DMS 273 treated with DMSO at 0.1 percent for 48 hours (cell line): ENCODE measurements at regions not wholly inside any gene's neighbourhood (a gene's known extent, or its start where the extent isn't known, plus 50 kb on each side); places are given as distances from the start of the nearest gene placed in this dataset.
A peak's percentile ranks its signal among the peaks of the same experiment; 100 is the strongest.

Experiments used
- DNase-seq: peaks from one replicate; lab custom pipeline; 2025; lab: John Stamatoyannopoulos, UW

DNA sequence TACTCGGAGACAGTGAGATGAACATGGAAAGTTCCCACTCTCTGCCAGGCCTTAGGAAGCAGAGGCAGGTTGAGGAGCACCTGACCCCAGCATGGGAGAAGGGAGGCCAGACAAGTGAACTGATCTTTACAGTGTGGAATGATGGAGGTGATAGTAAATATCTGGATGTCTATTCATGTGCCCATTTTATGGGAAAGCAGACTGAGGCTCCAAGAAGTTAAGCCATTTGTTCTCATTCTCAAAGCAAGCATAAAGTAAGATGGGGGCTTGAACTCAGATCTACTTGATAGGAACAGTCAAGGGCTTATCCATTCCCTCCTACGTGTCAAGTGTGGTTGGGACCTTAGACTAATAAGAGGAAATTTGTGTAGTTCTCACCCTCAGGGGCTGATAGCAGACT, 461.5 kb downstream of the MN1 start:
- no peak for DNase-seq

DNA sequence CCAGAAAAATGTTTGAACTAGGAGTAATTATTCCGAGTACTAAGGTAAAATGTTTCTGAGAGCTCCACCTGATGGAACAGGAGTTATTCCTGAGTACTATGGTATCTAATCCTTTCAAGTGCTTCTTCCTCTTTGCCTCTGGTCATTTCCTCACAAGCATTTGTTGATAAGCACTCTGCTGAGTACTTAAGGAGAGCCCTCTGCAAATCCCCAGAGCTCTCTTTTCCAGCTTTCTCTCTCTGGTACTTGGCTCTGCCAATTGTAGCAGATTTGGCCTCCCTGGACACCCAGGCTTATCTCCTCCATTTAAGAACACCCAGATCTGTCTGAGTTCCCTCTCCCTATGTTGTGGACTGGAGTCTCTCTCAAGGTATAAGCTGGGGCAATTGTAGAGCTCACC, 457.0 kb downstream of the MN1 start:
- DNase-seq, result no peak

DNA sequence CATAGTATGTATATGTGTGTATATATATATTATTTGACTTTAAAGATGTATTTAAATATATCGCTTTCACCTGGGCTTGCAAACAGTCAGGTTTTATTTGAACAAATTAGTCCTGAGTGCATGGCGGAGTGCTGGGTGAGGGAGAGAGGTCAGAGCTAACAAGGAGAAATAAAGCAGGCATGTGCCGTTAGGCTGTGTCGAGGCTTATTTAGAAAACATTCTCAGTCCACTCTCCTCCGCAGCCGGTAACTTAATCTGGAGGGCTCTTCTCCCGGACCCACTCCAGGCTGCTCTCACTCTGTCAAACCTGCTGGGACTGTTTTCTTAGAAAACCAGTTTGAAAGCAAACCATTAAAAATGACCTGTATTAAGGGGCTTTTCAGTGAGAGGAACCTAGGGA, 455.9 kb downstream of the MN1 start:
- DNase-seq, result no peak

DNA sequence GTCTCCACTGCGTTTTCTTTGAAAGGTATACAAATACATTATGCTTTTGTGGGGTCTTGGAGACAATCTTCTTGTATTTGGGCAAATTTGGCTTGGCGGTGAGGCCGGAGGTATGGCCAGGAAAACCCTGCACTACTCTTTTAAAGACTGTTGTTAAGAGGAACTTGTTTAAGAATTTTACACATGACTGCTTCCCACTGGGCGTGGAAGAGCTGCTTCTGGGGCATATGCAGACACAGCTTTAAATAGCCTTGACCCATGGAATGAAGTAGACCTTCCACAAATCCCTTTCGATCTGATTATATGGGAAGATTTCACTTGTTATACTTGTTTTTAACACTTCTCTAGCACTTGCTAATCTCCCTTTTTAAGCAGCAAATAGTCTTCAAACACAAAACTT, 453.6 kb downstream of the MN1 start:
- DNase-seq, result no peak

DNA sequence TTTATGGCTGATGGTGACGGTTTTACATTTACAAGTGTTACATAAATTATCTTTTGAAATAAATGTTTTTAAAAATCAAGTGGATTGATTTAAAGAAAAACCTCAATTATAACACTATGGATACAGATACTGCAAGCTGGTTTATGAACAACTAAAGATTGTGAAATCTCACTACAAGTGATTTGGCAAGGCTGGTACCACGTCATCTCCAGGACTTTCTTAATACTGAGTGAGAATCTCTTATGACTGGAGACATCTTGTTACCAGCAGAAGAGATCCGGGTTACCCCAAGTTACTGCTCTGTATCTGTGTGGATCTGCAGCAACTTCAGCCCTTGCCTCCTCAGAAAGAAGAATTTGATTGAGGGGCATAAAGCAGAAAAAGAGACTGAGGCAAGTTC, 452.9 kb downstream of the MN1 start:
- no peak for DNase-seq

DNA sequence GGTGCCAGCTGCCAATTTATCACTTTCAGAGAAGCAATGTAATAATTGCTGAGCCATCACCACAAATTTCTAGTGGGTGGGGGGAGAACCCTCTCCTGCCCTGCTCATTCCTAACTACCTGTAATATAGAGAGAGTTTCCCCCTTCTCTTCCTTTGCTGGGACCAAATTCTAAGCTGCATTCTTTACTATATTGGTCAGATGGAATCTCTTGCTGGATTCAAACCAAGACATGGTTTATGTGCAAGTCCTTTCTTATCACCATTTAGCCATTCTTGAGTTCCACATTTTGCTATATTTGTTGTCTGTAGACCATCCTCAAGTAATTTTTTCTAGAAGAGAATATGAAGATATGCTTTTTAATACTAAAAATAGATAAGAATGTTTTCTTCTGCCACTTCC, 452.1 kb downstream of the MN1 start:
- DNase-seq, result no peak

DNA sequence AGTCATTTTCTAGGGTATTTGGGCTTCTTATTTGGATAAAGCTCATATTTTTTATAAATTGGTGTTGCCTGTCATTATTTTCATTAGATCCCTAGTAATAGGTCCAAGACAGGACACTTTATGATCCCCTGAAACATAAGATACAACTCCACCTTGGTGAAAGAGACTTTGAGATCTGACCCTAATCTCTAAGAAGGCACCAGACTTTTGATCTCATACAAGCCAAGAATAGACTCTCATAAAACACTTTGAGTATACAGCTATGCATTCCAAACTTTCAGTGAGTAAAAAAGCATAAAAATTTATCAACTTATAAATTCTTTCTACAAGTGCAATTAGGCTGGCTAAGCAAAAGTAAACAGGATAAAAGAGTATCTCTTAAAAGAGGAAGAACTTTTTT, 451.2 kb downstream of the MN1 start:
- no peak for DNase-seq

DNA sequence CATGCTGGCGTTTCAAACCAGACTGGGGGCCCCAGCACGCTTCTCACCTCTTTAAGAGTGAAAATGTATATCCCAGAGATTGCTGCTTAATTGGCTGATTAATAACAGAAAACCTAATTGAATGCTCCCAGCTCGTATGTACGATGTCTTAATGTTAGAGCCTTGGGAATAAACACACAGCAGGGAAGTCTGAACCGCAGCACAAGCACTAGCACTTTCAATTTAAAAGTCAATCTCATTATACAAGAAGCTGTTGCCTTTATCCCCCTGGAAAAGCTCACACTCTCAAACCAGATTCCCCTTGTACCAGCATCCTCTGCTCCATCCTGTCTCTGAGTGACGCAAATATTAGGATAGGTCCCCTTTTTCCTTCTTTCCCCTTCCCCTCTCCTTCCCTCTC, 449.1 kb downstream of the MN1 start:
- no peak for DNase-seq

DNA sequence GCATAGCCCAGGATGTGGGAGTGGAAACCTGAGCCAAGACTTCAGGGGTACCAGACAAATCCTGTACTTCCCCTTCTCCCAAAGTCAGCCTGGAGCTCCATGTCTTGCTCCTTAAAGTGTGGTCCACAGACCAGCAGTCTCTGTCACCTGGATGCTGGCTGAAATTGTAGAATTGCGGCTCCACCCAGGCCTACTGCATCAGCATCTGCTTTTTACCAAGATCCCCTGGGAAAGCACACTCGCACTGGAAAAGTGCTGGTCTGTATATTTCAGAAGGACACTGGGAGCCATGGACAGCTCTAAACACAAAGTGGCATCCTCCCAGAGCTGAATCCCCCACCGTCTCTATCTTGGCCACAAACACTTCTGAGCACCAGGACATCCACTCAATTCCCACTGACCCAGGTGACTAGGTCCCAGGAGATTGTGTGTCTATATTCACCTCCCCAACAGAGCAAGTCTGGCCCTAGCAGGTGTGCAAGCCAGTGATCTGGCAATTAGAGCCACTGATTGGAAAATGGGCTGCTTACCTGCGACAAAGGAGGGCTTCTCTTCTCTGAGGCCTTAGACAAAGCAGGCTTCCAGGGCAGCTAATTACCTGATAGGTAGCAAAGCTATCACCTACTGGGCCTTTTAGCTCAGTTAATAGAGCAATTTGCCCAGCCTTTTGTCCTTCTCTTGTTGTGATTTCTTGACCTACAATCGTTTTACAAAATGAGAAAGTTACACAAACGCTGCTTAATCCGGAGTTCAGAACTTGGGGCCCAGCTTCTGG, 443.3 kb downstream of the MN1 start:
- DNase-seq, result no peak

DNA sequence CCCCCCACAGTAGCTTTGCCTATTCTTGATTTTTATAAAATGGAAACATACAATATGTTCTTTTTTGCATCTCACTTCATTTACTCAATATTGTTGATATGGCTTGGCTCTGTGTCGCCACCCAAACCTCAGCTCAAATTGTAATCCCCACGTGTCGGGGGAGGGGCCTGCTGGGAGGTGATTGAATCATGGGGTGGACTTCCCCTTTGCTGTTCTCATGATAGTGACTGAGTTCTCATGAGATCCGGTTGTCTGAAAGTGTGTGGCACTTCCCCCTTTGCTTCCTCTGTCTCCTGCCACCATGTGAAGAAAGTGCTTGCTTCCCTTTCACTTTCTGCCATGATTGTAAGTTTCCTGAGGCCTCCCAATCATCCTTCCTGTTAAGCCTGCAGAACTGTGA, 431.3 kb downstream of the MN1 start:
- DNase-seq, result no peak

DNA sequence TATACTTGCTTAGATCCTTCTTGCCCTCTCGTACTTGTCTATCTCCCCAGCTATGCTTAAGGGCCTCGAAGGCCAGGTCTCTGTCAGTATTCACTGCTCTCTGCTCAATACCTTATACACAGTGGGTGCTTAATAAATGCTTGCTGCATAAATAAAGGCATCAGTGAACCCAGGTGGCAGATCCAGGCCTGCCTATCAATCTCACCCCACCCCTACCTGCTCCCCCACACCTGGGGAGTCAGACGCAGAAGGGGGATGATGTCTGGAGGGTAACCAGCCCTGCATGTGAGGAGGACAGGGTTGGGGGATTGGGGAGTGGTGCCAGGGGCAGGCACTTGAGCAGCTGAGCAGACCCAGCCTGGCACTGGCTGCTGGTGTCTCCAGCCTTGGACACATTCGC, 430.6 kb downstream of the MN1 start:
- DNase-seq, result no peak

DNA sequence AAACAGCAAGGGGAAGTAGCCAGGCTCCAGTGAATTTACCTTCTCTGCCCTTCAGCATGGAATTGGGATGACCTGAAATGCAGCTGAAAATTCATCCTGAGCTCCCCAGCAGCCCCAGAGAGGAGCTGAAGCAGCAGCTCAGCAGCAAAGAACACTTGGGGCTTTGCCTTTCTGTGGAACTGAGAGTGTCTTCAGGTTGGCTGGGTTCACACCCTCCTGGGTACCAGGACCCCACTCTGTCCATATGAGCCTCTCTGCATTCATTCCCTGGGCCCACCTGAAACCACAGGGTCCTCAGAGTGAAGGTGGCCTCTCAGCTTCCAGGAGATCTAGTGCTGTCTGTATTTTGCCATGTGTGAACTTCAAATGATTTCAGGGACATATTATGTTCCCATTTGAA, 429.2 kb downstream of the MN1 start:
- DNase-seq, result no peak

DNA sequence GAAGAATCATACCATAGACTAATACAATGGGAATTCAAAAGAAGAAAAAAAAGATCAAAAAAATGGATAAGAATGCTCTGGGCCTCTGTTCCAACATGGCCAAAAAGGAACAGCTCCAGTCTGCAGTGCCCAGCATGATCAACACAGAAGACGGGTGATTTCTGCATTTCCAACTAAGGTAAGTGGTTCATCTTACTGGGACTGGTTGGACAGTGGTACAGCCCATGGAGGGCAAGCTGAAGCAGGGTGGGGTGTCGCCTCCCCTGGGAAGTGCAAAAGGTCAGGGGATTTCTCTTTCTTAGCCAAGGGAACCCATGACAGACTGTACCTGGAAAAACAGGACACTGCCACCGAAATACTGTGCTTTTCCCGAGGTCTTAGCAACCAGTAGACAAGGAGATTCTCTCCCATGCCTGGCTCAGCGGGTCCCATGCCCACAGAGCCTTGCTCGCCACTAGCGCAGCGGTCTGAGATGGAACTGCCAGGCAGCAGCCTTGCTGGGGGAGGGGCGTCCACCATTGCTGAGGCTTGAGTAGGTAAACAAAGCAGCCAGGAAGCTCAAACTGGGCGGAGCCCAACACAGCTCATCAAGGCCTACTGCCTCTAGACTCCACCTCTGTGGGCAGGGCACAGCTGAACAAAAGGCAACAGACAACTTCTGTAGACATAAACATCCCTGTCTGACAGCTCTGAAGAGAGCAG, 428.4 kb downstream of the MN1 start:
- no peak for DNase-seq

DNA sequence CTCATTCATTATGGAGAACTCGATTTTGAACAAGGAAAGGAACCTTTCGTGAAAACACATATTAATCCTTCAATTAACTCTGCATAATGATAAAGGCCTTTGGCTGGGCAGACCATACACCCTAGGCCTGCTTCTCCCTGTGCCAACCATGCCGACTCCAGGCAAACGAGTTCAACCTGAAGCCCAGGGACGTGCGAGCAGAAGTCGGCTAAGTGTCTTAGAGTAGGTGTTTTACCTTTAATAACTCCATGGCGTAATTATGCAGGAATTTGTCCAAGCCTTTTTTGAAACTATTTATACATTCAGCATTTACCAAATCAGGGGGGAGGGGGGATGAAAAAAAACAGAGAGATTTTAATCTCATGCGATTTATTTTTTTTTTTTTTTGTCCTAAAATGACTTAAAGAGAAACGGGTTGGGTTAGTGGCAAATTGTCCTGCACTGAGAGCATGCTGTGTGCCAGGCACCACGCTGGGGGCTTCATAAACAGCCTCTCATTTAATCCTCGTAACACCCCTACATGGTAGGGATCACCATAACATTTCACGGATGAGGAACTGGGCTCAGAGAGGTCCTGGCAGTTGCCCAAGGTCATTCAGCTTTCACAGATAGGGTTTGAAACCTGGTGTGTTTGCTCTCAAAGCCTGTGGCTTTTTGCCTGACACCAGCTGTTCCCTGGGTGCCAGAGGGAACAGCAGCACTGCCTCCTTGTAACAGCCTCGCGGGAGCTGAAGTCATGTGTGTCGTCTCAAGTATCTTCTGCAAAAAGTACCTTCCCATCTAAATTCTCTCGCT, 423.9 kb downstream of the MN1 start:
- peak; percentile 19 for DNase-seq

DNA sequence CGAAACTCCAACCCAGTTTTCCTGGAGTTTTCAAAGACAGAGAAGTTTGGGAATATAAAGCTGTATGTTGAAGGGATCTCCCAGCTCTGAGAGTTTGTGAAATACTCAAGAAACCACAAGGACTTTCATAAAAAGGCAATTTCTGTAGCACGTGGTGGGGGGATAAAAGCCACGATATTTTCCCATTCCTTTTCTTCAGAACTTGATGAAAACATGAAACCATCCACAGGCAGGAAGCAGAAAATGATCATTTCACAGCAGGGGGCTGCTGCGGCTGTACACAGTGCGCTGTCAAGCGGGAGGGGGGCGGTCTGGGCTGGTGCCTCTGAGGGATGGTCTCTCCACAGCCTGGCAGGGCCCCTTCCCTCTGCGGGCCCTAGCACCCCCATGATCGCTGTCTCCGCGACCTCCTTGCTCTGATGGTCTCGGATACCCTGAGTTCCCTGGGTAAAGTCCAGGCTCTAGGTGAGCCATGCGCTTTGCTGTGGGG, 423.2 kb downstream of the MN1 start:
- no peak for DNase-seq

DNA sequence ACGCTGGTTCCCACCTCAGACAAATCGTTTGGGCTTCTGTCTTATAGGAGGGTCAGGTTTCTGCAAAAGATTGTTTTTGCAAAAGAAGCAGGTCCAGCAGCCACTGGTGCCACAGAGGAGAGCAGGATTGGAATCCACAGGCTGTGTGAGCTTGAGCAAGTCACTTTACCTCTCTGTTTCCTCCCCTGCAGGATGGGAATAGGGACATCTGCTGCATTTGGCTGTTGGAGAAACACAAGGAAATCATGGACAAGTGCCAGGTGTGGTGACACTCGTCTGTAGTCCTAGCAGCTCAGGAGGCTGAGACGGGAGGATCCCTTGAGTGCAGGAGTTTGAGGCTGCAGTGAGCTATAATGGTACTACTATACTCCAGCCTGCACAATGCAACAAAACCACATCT, 422.6 kb downstream of the MN1 start:
- DNase-seq, result no peak

DNA sequence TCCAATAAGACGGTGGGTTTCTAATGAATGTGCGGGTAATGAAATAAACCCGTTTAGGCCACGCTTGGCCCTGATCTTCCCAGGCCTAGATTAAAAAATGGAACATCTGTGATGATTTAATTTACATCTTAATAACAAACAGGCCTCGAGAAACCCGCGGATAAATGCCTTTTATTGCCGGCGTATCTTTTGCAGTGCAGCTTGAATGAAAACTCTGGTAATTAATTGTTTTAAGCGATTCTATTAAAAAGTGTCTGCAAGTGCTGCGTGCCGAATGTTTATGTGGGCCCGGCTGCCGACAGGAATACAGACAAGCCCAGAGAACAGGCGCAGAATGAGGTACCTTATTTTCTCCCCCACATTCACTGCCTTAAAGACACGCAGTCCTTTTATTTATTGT, 420.7 kb downstream of the MN1 start:
- DNase-seq, result no peak

DNA sequence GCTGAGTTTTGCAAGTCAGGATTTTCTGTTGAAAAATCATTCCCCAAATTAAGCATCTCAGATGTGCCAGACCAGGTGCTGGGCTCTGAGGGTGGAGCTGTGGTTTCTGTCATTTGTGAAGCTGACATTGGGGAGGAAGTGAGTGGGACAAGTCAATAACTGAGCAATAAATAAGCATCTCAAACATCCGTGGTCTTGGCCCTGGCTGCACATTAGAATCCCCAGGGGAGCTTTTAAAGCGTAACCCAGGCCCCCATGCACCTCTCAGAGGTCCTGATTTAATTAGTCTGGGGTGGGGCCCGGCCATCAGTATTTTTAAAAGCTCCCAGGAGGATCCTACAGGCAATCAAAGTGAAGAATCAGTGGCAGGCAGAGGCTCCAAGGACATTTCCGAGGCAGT, 420.0 kb downstream of the MN1 start:
- no peak for DNase-seq

DNA sequence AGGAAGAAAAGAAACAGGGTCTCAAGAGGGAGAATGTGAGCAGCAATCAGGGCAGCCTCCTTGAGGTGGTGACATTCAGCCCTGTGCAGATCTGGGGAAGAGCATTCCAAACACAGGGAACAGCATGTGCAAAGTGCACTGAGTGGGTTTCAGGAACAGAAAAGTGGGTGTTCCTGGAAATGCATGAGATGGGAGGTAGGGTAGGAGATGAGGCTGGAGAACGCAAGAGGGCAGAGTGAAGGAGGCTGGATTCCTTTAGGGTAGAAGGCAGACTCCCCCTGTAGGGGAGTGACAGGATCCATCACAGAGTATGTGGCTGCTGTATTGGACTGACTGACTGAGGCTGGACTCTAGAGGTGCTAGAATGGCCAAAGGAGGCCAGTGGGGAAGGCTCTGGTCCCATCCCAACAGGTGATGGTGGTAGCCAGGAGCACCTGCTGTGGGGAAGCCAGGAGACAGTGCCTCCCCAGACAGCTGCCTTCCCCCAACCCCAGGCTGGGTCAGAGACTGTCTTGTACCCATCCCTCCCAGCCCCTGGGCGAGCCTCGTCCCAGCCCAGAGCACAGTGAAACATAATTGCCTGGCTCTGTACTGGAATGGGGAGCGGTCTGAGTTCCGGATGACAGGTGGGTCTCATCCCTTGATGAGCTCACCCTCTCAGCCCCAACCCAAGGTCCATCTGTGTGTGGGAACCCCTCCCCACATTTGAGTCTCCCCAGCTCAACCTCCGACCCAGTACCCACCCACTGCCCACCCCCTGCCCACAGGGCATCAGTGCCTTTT, 419.4 kb downstream of the MN1 start:
- no peak for DNase-seq

DNA sequence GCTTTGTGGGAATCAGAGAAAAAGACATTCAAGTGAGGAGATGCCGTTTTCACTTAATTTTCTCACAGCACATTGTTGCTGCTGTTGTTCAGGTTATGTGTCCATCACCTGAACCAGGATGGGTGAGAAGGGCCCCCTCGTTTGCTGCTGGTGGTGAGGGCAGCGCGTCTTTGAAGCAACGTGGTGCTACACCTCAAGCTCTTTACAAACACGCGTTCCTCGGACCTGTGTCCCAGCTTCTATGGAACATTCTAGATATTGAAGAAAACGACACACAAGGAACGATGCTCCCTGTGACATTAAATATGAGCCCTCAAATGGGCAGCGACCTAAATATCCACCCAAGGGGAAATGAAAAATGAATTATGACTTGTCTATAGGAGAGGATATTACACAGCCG, 418.6 kb downstream of the MN1 start:
- no peak for DNase-seq

DNA sequence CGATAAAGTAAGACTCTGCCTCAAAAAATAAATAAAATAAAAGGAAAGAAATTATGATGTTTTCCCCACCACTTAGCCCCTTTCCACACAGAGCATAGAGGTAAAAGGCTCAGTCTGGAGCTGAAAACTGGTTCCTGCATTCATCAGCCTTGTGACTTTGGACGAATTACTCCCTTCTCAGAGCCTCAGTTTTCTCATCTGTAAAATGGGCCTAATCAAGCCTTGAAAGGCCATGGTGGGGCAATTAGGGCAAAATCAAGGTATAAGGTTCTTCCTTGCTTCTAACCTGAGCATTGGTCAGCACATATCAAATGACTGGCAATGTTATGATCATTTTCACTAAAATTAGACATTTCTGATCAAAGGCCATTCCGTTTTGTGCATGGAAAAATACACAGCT, 417.7 kb downstream of the MN1 start:
- no peak for DNase-seq
